GM18498 (cell line): ENCODE measurements at regions not wholly inside any gene's neighbourhood (a gene's known extent, or its start where the extent isn't known, plus 50 kb on each side); places are given as distances from the start of the nearest gene placed in this dataset.

Experiments
- ATAC-seq: cut with Tn5 transposase; IDR thresholded peaks from one replicate; pipeline ENCODE4 v1.9.1; 2021; ENCODE audit warnings: mild to moderate bottlenecking, moderate library complexity; ENCODE audit not compliant: unreplicated experiment

DNA sequence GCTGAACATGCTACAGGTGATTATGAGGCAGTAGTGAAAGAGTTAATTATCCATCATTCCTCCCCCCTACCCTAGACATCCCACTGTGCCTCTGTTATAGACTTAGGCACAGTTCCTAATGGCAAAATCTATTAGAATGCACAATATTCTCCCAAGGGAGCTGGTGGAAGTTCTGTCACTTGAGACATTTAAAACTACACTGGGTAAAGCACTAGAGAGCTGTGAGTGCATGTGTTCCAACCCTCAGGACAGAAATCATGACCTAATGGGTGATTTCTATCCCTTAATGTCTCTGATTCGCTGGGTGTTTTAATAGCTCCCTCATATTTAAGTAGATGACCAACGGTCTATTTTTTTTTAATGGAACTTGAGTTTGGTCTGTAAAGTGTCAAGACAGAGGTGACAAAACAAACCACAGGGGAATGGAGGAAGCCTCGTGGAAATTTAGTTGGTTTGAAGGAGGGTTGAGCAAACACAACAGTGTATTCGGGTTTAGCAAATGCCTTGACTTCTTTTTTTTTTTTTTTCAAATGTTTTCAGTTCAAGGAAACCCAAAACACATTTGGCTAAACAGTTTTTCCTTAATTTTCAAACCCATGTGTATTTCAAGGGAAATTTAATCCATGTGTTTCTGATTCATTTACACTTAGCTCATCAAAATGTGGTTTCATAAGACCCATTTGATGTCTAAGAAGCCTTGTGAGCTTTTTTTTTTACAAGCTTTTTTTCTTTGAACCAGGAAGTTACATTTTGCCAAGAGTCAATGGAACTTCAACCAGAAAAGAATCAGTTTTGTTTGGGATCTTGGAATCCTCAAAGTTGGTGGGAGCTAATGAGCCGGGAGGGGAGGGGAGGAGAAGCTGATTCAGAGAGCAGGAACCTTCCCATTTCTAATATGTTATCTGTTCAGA, 665.1 kb upstream of the ZEB2 start:
- no peak for ATAC-seq

DNA sequence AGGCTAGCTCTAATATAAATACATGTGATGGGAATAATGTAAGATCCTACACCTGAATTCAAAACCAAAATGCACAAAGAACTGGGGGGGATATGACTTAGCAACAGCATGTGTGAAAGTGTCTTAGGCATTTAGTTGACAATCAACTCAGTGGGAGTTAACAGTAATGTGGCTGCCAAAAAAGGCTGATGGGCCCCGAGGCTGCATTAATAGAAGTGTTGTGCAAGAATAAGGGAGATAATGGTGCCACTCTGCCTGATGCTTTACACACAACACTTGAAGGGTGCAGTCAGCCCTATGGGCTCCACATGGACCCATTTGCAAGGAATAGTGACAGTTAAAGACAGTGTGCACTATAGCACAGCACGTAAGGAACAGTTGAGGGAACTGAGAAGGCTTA, 649.4 kb upstream of the ZEB2 start:
- no peak for ATAC-seq

DNA sequence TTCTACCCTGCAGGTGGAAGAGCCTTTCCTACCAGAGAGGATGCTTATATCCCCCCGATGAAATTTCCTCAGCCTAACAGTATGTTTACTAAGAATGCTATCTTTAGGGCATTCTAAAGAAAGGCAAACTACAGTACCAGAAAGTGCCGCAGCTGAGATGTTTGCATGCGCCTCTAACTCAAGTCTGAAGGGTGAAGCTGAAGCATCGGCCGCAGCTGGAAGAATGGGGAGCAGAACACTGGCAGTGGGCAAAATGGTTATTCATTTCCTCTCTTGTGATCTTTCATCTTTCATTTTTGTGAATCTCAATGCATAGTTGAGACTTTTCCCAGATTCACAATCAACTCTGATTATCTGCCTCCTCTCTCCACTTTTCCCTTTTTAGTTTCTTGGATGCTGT, 648.2 kb upstream of the ZEB2 start:
- no peak for ATAC-seq

DNA sequence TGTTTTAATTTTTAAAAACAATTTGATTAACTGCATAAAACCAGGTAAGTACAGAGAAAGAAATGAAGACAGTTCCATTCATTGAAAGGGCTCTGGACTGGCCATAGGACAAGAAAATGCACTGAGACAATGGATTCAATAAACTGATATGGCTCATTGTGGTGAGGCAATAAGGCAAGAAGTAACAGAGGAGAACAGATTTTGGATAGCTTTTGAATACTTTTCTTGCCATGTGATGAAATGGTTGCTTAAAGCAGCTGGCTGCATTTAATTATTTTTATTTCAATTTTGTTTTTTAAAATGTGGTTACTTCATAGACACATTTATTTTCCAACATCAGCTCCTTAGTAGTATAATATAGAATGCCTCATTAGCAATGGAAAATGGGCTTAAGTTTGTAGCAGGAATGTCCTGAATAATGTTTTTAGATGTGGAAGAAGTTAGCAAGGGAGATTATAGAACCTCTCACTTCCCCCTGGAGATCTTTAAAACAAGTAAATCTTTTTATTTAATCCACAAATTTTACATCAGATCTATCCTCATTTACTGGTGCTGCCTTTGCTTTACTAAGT, 646.9 kb upstream of the ZEB2 start:
- no peak for ATAC-seq

DNA sequence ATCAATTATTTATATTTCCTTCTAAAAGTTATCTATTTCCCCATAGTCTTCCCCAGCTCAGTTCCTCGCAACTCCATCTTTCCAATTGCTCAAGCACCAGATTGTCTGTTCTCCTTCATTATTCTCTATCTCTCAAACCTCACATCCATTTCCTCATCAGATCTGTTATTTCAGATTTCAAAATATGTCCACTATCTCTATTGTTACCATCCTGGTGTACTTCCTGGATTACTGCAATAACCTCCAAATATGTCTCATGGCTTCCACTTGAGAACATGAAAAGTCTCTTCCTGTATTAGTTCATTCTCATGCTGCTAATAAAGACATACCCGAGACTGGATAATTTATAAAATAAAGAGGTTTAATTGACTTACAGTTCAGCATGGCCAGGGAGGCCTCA, 641.7 kb upstream of the ZEB2 start:
- no peak for ATAC-seq

DNA sequence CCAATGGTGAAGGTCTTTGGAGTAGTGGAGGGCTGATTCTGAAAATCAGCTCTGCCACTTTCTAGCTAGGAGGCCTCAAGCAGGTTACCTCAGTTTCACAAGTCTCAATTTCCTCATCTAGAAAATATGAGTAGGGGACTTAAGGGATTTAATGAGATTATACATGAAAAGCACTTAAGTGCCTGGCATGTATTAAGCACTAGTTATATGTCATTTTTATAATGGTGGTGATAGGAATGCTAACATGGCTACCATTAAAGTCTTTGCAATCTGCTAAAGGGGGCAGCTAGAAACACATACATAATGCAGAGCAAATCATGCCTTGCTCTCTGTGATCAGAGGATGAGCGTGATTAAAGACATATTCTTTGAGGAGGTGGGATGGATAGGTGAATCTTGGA, 640.9 kb upstream of the ZEB2 start:
- ATAC-seq = no peak

DNA sequence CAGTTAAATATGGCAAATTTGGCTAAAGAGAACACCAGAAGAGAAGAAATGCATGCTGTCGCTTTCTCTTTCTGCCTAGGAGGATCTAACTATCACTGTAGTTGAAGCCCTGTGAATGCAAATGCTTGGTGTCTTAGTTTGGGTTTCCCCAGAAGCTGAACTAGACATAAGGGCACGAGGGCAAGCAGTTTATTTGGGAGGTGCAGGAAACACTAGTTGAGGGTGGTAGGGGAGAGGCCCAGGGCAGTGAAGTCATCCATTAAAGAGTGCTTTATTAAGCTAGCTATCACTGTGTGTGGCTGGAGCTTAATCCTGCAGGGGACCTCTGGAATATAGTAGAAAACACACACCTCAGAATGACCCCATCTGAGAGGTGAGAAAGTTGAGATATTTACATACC, 639.8 kb upstream of the ZEB2 start:
- ATAC-seq = no peak

DNA sequence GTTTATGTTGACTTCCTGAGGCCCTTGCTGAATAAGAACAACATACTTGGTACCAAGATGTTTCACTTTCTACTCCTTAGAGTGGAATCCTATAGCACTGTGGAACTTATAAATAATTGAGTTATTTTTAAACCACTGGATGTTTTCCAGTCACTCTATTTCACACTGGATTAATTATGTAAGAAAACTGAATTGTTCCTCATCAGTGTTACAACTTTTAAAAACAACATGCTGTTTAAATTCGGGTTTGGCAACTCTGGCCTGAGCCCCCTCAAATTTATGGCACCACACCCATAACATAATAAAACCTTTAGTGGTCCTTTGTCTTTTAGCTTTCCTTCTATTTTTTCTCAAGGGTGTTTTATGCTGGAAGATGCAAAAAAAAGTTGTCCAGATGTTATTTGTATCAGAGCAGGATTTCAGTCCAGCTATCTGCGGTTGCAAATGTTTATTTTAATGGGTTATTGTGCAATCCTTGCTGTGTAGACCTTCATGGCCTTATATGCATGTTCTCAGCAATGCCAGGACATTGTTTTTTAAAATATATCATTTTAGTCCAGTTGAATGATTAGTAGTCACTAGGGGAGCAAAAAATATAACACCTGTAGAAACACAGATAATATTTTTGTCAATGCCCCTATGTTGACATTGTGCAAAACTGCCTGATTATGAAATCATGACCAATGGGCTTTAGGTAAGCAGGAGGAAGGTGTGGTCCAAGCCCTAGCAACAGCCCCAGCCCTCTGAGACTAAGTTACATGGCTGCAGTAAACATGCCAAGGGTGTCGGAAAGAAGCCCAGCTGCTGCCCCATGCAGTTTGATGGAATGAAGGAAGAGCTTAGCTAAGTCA, 638.0 kb upstream of the ZEB2 start:
- no peak for ATAC-seq

DNA sequence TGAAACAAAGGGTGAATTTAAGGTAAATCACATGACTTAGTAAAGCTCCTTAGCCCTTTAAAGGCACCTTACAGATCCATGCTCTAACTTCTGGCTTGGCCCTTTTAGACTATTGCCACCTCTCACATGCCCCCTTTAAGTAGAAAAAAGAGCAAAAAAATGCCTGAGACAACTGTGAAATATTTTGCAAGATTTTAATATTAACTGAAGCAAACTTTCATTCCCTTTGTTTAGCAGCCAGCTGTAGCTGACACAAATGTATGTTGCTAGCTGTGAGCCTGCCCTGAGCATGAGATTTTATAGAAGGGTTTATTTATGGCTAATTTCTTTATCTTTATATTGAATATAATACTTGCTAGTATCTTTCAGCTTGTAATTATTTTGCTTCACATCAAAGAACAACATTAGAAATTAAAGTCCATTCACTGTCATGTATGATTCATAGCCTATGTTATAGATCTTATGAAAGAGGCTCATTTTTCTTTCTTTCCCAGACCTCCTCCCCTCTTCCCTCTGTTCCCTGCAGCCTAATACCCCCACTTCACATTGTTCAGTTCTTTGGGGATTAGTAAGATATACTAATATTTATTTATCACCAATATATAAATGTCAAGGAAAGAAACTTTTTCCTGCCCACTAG, 637.2 kb upstream of the ZEB2 start:
- no peak for ATAC-seq

DNA sequence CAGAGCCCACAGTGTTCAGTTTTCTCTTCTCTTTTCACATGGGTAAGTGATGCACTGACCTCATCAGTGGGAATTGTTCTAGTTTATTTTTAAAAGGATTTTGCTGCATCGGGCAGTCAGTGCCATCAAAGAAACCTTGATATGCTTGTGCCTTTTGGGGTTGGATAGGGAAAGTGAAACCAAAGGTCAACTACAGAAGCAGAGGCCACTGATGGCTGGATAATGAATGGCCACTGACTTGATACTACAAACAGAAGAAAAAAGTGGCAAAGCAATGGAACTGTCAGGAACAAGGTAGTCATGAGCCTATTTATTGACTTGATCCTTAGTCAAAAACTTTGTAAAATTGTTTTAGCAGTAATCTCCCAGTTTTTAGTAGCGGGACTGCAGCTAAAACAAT, 636.3 kb upstream of the ZEB2 start:
- ATAC-seq = no peak

DNA sequence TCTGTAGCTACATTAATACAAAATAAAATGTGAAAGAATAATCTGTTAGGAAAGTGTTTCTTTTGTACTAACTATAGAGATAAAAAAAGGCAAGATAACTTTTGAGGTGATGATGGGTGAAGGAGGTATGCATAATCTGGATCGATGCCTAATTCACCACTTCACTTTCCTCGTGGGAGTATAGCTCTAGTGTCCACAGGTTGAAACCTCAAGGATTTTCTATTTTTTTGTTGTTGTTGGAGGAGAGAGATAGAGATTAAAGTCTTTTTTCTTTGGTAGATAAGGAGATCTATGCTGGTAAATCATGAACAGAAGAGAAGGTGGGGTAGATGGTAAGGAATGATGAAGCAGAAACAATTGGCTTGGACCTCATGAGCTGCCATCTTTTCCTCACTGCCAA, 635.3 kb upstream of the ZEB2 start:
- no peak for ATAC-seq

DNA sequence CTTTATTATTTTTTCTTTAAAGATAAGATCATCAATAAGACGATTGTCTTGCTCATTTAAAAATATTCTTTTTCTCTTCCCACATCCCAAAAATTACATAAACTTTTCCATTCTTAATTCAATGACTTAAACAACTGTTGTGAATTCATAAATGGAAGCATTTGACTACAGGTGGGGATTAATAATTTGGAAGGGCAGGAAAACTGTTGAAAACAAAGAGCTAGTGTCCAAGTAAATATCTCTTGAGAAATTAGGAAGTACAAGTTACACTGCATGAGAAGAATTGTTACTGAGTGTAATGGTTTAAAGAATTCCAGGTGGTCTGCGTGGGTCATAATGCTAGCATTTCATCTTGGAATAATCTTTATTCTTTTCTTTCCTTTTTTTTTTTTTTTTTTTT, 634.8 kb upstream of the ZEB2 start:
- no peak for ATAC-seq

DNA sequence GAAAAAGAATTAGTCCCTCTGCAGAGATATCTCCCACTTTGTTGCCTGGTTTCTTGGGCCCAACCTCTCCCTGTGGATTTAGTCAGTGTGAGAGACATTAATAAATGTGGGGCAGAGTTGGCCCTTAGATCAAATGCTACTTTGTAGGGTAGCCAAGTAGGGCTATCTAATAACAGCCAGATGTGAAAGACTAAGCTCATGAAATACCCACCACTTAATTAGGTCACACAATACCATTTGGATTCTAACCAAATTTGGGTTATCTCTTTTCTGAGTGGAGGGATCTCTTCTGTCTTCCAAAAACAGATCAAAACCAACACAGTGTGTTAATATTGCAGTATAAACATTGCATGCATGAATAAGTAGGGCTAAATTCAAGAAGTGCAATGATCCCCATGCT, 626.8 kb upstream of the ZEB2 start:
- no peak for ATAC-seq

DNA sequence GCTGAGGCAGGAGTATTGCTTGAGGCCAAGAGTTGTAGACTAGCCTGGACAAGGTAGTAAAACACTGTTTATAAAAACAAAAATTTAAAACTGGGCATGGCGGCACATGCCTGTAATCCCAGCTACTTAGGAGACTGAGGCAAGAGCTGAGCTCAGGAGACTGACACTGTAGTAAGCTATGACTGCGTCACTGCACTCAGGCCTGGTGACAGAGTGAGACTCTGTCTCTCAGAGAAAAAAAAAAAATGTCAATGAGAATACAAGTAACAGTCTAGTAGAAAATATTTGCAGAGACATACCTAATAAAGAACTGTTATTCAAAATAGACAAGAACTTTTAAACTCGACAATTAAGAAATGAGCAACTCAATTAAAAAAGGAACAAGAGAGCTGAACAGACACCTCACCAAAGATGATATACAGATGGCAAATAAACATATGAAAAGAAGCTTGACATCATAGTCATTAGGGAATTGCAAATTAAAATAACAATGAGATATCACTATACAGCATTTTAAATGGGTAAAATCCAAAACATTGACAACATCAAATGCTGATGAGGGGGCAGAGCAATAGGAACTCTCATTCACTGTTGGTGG, 624.3 kb upstream of the ZEB2 start:
- no peak for ATAC-seq

DNA sequence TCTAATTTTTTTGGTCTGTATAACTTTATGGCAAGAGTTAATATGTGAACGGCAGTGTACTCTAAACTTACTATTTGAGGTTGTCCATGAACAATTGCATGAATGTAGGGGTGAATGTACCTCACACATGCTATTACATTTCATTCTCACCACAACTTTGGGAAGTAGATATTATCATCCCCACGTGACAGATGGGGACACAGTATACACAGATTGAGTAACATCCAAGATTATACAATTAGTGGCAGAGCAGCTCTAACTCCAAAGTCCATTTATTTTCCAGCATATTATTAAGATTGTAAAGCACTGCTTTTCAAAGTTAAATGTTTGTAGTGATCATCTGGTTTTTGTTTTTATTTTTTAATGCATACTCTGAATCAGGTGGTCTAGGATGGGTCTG, 622.1 kb upstream of the ZEB2 start:
- no peak for ATAC-seq

DNA sequence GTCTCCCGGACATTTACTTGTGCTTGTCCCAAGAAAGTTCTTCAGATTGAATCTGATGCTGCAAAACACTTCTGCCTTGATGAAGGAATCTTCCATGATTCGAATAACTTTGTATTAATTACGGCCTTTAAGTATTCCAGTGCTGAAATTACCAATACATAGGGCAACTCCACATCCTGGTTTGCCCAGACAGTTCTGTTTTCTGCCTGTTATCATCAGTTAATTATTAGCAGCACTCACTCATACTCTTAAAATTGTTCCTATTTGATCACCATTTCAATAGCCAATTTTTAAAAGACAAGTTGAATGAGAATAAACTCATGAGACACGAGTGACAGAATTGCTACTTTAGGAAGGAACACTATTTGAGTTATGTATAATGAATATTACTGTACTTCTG, 620.7 kb upstream of the ZEB2 start:
- no peak for ATAC-seq

DNA sequence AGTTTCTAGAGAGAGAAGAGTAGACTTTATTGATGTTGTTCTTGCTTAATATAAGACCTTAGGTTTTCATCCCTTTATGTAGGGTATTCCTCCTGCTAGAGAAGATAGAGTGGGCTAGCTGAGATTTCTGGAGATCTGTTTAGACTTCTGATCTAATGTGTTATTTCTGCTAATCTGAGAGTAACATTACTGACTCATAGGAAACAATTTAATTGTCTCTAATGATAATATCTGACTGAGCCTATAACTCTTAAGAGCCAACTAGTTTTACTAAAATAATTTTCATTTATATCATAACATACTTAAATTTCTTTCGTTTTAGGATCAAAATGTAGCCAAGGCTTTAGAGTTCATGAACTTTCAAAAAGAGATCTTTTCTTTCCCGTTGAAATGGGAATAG, 618.7 kb upstream of the ZEB2 start:
- no peak for ATAC-seq

DNA sequence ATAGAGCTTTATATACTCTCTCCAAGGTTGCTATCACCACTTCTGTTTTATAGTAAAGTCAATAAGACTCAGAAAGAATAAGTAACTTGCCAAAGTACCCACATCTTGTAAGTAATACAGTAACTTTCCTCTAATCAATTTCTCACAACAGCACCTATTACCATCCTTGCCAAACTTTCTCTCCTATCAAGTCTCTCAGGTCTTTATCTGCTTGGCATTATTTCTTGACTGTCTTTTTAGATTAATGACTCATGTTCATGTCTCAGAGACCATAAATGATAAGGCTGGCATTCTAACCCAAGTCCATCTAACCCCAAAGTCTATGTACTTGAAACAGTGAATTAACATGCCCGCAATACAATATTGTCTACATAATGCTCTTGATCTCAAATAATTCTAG, 618.0 kb upstream of the ZEB2 start:
- ATAC-seq = no peak

DNA sequence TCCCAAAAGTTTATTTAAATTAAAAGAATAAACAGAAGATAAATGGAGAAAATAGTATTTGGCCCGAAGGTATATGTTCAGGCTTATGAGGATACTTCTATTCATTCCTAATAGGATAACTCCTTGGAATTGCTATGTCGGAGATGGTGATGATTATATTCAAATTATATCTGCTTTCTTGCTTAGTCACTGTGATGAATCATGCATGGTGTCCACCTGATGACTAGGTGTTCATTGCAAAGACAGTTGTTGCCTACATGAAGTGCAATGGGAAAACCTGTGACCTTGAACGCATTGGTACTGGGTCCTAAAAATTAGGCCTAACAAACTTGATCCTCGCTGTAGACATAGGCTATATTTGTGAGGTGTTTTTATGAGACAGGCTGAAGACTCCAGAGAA, 617.3 kb upstream of the ZEB2 start:
- no peak for ATAC-seq

DNA sequence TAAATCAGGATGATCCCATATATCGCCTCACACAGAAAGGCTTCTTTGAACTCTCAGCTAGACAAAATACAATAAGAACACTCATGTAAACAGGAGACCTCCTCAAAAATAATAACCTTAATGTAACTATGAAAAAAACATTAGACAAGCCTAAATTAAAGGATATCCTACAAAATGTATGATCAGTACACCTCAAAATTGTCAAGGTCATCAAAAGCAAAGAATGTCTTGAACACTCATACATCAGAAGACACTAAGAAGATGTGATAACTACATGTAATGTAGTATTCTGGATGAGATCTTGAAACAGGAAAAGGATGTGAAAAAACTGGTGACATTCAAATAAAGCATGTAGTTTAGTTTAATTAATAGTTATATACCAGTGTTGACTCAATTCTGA, 616.8 kb upstream of the ZEB2 start:
- ATAC-seq = no peak

DNA sequence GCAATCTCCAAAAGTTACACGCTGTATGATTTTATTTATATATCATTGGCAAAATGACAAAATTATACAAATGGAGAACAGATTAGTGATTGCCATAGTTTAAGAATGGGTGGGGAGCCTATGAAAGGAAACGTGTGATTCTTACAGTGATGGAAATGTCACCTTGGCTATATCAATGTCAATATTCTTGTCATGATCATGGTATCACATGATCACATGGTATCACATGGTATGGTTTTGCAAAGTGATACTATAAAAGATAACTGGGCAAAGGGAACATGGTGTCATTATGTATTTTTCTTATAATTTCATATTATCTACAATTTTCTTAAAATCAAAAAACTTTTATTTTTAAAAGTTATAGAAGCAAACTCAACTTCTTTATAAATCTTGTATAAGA, 606.2 kb upstream of the ZEB2 start:
- ATAC-seq = no peak
